Testis (tissue), 2 donors: ENCODE measurements at regions not wholly inside any gene's neighbourhood (a gene's known extent, or its start where the extent isn't known, plus 50 kb on each side); places are given as distances from the start of the nearest gene placed in this dataset.
"Not testable (repeated sequence)": the region's sequence is repeated elsewhere in the genome, so short reads cannot be mapped to it uniquely, and the experiment has no call there.

Experiments used
- DNase-seq: peaks from one replicate; pipeline ENCODE4 v3.0.0-alpha.2; 2019
- H3K27ac ChIP-seq, 2 donors: fragments of 200-600 bp; sonication (generic); one replicate each; pipeline ENCODE4 v1.5.1; 2019
- H3K27me3 ChIP-seq: fragments of 200-600 bp; sonication (generic); one replicate; pipeline ENCODE4 v1.5.1; 2019
- H3K36me3 ChIP-seq: fragments of 200-600 bp; sonication (generic); one replicate; pipeline ENCODE4 v1.5.1; 2017; ENCODE audit warnings: low read depth; ENCODE audit errors: missing control alignments
- H3K4me1 ChIP-seq: fragments of 200-600 bp; sonication (generic); one replicate; pipeline ENCODE4 v1.5.1; 2019
- H3K4me3 ChIP-seq, 2 donors: fragments of 200-600 bp; sonication (generic); one replicate each; pipeline ENCODE4 v1.5.1; 2017 to 2019
- H3K9me3 ChIP-seq: fragments of 200-600 bp; sonication (generic); one replicate; pipeline ENCODE4 v1.5.1; 2017
- POLR2A ChIP-seq: fragments of 450-650 bp; IDR thresholded peaks from one replicate; pipeline ENCODE4 v1.6.1; 2017; ENCODE audit warnings: antibody characterized with exemption, mild to moderate bottlenecking, moderate library complexity
- WGBS, 2 donors: methylation state at CpG; one replicate each; pipeline ENCODE4 v1.1.5; 2018; 5-methylcytosine and 5-hydroxymethylcytosine counted together
- intact Hi-C: fragments of 100-400 bp; cut with DNase I; formaldehyde crosslinking; loops from one replicate; pipeline ENCODE4 v1.15.1; 2023; ENCODE audit warnings: low total_unique reads
- TF ChIP-seq, protein P1 (sequence below), 3 experiments: fragments of 450-650 bp in 2 of 3; fragments of 200-600 bp in 1 of 3; sonication (generic) in 1 of 3; IDR thresholded peaks; one replicate each; pipeline ENCODE4 v1.5.1; 2016 to 2019; ENCODE audit warnings: antibody characterized with exemption in 3 of 3, mild to moderate bottlenecking in 2 of 3, moderate library complexity in 1 of 3

GRCh38 chr6:67908379-67908778, 726.7 kb upstream of the ADGRB3 start:
- no peak overlapping the region for H3K27ac ChIP-seq

GRCh38 chr6:67904735-67905134, 730.3 kb upstream of the ADGRB3 start:
- H3K27ac ChIP-seq, H3K4me1 ChIP-seq, H3K27me3 ChIP-seq, H3K36me3 ChIP-seq, DNase-seq, H3K4me3 ChIP-seq, intact Hi-C loops, H3K9me3 ChIP-seq: not testable (repeated sequence)

More at GRCh38 chr6:67908379-67908778, 726.7 kb upstream of the ADGRB3 start:
- no peak for DNase-seq
- intact Hi-C loops: no loop called here
- Histone ChIP-seq H3K4me3 (no peak overlapping the region), H3K36me3 (no peaks in the 10 kb centered on the region), H3K4me1 (no peaks in the 10 kb centered on the region), H3K27me3 (no peaks in the 10 kb centered on the region), H3K9me3 (no peaks in the 10 kb centered on the region)
- WGBS, 2 donors: 85 to 86% methylated on average over 2 of the region's 2 CpGs
- TF ChIP-seq POLR2A: no peak
- TF ChIP-seq, protein P1, sequence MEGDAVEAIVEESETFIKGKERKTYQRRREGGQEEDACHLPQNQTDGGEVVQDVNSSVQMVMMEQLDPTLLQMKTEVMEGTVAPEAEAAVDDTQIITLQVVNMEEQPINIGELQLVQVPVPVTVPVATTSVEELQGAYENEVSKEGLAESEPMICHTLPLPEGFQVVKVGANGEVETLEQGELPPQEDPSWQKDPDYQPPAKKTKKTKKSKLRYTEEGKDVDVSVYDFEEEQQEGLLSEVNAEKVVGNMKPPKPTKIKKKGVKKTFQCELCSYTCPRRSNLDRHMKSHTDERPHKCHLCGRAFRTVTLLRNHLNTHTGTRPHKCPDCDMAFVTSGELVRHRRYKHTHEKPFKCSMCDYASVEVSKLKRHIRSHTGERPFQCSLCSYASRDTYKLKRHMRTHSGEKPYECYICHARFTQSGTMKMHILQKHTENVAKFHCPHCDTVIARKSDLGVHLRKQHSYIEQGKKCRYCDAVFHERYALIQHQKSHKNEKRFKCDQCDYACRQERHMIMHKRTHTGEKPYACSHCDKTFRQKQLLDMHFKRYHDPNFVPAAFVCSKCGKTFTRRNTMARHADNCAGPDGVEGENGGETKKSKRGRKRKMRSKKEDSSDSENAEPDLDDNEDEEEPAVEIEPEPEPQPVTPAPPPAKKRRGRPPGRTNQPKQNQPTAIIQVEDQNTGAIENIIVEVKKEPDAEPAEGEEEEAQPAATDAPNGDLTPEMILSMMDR (IDR thresholded peaks at IDR 0.05): no peak

- H3K27ac ChIP-seq: no peak overlapping the region
- intact Hi-C loops: no loop called here
- no peak for DNase-seq
- 88 to 90% methylated on average over 1 of the region's 1 CpG for WGBS, 2 donors
- H3K4me3 ChIP-seq: no peak overlapping the region
- TF ChIP-seq, protein P1 (IDR thresholded peaks at IDR 0.05): no peak
- no peak for TF ChIP-seq POLR2A
- H3K36me3 ChIP-seq: no peaks in the 10 kb centered on the region
- H3K4me1 ChIP-seq: no peaks in the 10 kb centered on the region
- no peaks in the 10 kb centered on the region for H3K9me3 ChIP-seq
- H3K27me3 ChIP-seq: no peaks in the 10 kb centered on the region
Observed at GRCh38 chr6:67898875-67899274, 736.2 kb upstream of the ADGRB3 start.

DNA sequence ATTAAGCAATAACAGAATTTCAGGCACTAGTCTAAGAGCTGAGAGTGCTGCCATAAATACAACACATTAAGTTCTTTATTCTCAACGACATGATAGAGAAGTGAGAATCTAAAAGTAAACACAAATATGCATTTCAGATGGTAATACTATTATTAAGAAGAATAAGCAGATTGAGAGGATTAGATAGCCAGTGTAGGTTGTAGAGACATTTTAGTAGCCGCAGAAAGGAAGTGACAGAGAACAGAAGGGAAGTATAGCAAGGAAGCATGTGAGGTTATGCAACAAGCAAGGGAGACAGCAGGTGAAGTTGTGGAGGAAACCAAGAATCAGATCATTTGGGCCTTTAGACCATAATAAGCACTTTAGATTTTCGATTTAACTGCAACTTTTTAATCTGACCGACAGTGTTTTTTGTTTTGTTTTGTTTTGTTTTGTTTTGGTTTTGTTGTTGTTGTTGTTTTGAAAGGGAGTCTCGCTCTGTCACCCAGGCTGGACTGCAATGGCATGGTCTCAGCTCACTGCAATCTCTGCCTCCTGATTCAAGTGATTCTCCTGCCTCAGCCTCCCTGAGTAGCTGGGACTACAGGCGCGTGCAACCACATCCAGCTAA, 737.0 kb upstream of the ADGRB3 start:
- H3K27ac ChIP-seq: no peak overlapping the region
- no peaks in the 10 kb centered on the region for H3K4me1 ChIP-seq
- H3K4me3 ChIP-seq: no peak overlapping the region
- H3K9me3 ChIP-seq: no peaks in the 10 kb centered on the region
- H3K36me3 ChIP-seq: no peaks in the 10 kb centered on the region
- TF ChIP-seq, protein P1 (IDR thresholded peaks at IDR 0.05): no peak
- TF ChIP-seq POLR2A: no peak
- no peak for DNase-seq
- 82 to 85% methylated on average over 7 of the region's 7 CpGs for WGBS, 2 donors
- intact Hi-C loops: no loop called here
- no peaks in the 10 kb centered on the region for H3K27me3 ChIP-seq

- H3K4me3 ChIP-seq: no peak overlapping the region
- WGBS, 2 donors: 30 to 81% methylated on average over 1 of the region's 1 CpG
- no peaks in the 10 kb centered on the region for H3K27me3 ChIP-seq
- TF ChIP-seq POLR2A: no peak
- TF ChIP-seq, protein P1 (IDR thresholded peaks at IDR 0.05): no peak
- H3K9me3 ChIP-seq: no peaks in the 10 kb centered on the region
- no peak for DNase-seq
- no peaks in the 10 kb centered on the region for H3K4me1 ChIP-seq
- intact Hi-C loops: no loop called here
- no peak overlapping the region for H3K27ac ChIP-seq
- no peaks in the 10 kb centered on the region for H3K36me3 ChIP-seq
Observed at GRCh38 chr6:67896476-67896875, 738.6 kb upstream of the ADGRB3 start.
